HG03432 (cell line): ENCODE measurements at regions not wholly inside any gene's neighbourhood (a gene's known extent, or its start where the extent isn't known, plus 50 kb on each side); places are given as distances from the start of the nearest gene placed in this dataset.

ENCODE experiments used
- ATAC-seq: cut with Tn5 transposase; IDR thresholded peaks from one replicate; pipeline ENCODE4 v1.9.1; 2021; ENCODE audit warnings: mild to moderate bottlenecking, moderate library complexity; ENCODE audit not compliant: unreplicated experiment

- no peak for ATAC-seq
Measured at GRCh38 chr2:181114021-181114420, 133.6 kb downstream of the UBE2E3 start.

DNA sequence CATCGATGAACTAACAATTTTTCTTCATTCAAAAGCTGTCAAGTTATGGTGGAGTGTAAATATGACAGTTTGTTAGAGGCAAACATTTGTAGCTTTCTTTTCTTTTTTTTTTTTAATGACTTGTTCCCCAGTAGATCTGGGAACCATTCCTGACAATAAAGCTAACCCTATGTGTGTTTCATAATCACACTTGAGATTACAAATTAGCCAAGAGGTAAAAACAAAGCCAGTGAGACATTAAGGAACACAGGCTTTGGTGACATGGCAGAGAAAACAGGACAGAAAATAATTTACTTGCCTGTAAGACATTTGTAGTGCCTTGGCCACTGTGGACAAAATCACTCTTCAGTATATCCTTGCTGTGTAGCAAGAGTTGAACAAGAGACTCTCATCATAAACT is 135.9 kb downstream of the UBE2E3 start:
- no peak for ATAC-seq

DNA sequence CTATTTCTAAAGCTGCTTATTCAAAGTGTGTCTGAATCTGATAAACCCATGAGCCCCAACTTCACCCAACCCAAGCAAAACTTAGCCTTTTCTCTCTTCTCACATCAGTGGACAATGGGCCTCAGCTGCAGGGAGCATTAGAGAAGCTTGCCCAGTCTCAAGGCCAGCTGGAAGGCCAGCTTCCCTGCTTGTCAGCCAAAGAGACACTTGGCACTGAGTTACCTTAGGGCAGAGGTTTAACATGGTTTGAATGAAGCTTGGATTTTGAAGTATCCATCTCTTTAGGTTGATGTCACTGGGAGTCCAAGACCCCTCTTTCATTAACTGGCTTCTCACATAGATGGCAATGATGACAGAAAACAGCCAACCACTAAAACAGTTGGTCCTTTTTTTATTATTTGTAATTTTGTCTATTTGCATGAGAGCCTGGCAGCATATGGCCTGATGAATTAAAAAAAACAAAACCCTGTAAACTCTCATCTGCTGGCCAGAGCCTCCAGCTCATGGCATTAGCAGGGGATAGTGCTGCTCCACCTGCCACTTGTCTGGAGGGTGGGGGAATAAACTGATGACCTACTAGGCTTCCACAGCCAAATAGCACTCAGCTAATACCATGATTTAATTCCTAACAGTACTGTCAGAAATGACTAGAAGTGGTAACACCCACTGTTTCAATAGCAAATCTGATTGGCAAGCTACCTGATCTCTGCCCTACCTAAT is 137.0 kb downstream of the UBE2E3 start:
- no peak for ATAC-seq

DNA sequence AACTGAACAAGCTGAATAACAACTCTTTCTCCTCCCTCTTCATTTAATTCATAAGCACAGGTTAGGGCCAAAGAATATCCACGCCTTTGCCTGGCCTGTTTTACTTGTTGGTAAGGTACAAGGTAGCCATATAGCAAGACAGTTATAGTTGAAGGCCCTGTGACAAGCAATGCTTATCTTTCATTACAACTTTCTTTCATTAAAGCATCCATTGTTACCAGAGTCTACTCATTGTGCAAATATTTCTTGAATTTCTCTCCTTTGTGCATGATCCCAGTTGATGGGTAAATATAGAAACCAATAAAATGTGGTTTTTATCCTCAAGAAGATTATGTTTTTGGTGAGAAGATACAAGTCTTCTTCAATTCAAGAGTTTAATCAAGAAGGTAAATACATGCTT is 140.2 kb downstream of the UBE2E3 start:
- no peak for ATAC-seq

DNA sequence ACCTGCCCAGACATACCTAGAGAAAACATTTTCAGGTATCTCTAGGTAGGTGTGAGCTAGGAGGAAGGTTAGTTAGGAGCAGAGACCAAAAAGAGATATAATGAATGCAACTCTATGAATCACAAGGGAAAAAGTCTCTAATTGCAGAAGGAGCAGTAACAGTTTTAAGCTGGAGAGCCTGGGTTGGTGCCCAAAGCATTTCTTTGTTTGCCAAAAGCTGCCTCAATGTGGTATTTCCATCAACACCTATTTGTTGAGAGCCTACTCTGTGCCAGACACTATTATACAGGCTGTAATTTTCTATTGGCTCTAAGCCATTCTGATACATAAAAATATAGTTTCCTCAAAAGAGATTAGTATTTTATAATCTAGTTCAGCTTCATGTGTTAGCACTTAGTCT is 141.6 kb downstream of the UBE2E3 start:
- no peak for ATAC-seq

- no peak for ATAC-seq
Measured at GRCh38 chr2:181122601-181123000, 142.2 kb downstream of the UBE2E3 start.

DNA sequence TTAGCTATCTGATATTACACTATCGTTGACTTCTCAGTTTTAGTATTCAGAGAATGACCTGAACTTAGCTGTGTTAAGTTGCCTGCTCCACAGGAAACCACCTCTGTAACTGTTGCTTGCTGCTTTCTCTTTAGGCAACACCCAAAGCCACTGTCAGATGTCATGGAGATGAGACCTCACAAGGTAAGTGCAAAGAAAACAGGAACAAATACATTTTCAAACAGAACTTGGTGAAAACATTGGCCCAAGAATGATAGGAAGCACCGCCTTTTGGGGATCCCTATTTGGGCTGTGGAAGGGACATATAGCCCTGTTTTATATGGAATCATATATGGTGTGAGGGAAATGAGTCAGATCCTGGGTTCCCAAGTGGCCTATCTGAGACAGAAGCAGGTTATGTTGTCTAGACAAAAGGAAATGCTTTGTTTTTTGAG is 143.4 kb downstream of the UBE2E3 start:
- peak; percentile 93 for ATAC-seq

GRCh38 chr2:181124497-181124896 is 144.1 kb downstream of the UBE2E3 start:
- ATAC-seq, result no peak

GRCh38 chr2:181125359-181125758 is 145.0 kb downstream of the UBE2E3 start:
- ATAC-seq, result no peak

GRCh38 chr2:181126311-181126868 is 146.0 kb downstream of the UBE2E3 start:
- no peak for ATAC-seq

DNA sequence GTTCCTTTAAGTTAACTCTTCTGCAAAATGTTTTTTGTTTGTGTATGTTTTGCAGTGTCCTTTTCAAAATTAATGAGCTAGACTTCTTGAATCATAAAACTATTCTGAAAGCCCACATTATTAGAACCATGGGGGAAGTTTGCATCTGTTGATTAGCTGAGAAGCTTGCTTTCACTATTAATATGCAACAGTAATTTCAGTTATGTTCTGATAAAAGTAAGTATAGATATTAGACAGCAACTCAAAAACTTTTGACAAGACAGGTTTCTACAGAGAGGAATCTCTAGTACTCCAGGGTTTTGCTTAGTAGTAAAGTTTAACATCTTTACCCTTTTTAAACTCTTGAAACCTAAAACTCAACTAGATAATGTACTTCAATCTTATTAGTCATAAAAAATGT is 147.8 kb downstream of the UBE2E3 start:
- peak; percentile 79 for ATAC-seq

DNA sequence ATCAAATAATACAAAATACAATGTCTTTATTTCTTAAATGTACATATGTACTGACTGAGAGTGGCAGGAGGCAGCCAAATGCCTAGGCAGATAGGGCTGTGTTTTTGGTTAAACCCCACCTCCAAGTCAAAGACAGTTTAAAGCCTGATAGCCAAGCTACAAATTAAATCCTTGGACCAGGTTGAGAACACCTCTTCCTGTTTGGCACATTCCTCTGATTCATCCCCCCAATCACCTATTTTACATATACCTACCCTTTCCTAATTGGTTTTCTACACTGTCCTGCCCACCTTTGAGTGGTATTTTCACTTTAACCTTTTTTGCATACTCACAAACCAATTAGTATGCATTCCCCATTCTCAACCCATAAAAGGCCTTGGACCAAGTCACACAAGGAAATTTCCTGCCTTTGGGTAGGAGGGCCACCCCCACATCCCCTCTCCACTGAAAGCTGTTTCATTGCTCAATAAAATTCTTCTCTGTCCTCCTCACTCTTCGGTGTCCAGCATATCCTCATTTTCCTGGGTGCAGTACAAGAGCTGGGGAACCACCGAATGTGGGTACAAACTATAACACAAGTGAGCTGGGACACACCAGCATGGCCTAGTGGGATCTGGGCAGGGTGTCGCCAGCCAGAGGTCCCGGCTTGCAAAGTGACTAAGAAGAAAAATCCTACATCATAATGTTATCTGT is 149.1 kb downstream of the UBE2E3 start:
- no peak for ATAC-seq

DNA sequence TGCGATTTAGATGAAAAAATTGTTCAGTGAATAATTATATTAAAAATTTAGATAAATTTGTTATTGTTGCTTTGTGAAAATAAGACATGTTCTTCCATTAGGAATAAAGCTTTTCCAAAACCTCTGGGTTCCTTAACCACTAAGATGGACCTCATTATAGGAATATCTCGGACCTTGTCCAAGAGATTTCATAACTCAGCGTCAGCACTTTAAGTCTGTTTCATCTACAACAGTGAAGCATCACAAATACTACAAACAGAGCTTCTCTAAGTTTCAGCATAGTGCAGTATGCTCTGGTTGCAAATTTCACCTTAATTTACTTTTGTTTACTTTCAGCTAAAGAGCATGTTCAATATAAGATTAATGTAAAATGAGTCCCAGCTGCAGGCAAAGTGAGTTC is 150.3 kb downstream of the UBE2E3 start:
- ATAC-seq, result no peak

- ATAC-seq, result no peak
Measured at GRCh38 chr2:181131584-181131983, 151.2 kb downstream of the UBE2E3 start.

- ATAC-seq, result no peak
Measured at GRCh38 chr2:181138816-181139215, 158.4 kb downstream of the UBE2E3 start.

DNA sequence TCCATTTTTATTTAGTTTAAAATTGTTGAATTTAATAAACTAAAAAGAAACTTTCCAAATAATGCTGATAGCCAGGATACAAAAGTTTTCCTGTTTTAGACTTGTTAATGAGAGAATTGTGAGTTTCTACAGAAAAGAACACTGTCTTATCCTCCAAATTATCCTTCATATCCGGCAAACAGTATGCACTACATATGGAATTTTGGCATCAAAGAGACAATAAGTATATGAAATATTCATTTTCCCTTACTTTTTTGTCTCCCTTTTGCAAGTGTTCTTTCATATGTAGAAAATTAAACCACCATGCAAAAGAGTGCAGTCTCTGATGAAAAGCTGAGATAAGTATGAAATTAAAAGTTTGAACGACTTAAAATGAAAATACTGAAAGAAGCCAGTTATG is 159.4 kb downstream of the UBE2E3 start:
- no peak for ATAC-seq

GRCh38 chr2:181140414-181140813 is 160.0 kb downstream of the UBE2E3 start:
- ATAC-seq, result no peak

- no peak for ATAC-seq
Measured at GRCh38 chr2:181140928-181141327, 160.5 kb downstream of the UBE2E3 start.

DNA sequence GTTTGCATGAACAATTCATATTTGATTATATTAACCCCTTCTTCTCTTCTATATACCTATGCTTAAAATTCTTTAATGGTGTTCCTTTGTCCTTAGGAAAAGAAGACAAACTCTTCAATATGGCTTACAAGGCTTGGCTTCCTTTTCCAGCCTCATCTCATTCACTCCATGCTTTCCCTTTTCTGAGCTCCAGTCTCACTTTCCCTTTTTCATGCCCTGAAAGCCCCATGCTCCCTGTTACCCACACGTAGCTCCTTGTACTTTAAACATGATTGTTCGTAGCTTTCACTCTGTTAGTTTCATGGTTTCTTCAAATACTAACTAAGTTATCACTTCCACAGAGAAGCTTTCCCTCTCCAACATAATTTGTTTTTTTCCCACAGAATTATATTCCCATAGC is 161.3 kb downstream of the UBE2E3 start:
- no peak for ATAC-seq

DNA sequence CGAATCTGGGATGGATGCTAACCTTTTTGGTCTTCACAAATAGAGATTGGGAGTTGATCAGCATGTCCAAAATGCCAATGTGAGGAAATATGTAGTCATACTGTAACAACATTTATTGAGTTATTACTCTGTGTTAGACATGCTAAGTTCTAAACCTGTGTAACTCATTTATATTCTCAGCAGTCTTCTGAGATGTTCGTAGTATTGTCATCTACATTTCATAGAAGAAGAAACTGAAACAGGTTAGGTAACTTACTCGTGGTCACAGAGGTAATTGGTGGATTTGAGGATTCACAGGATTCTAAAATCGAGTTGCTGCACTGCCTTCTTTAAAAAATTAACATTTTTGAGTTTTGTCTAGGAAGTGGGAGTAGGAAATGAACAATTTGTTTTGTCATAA is 162.1 kb downstream of the UBE2E3 start:
- peak; percentile 46 for ATAC-seq

DNA sequence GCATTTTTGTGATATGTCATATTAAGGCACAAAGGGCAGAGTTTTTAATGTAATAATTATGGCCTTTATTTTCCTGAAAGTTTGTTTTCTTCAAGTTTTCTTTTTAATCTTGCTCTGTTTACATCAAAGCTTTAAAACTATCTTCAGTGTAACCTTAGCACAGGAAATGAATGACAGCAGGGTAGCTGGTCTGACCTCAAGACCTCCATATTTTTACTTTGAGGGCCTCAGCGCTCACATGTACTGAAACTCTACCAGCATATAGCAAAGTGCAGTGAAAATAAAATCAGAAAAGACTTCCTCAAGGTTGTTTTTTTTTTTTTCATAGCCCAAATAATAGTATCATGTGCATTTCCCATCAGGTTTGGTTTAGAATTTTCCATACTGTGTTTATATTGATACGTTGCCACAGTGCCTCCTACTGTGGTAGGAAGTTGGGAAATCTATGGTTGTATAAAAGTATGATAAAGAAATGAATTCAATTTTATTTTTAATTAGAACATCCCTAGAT is 163.4 kb downstream of the UBE2E3 start:
- no peak for ATAC-seq

GRCh38 chr2:181145645-181146044 is 165.2 kb downstream of the UBE2E3 start:
- no peak for ATAC-seq
